Activated CD4-positive, alpha-beta T cell treated with anti-CD3 and anti-CD28 coated beads for 24 hours (primary cell): ENCODE measurements at regions not wholly inside any gene's neighbourhood (a gene's known extent, or its start where the extent isn't known, plus 50 kb on each side); places are given as distances from the start of the nearest gene placed in this dataset.
A peak's percentile ranks its signal among the peaks of the same experiment; 100 is the strongest.
"Not testable (repeated sequence)": the region's sequence is repeated elsewhere in the genome, so short reads cannot be mapped to it uniquely, and the experiment has no call there.

Experiments used
- DNase-seq, 2 donors: peaks; one replicate each; pipeline ENCODE4 v3.0.0-alpha.2; 2020; ENCODE audit warnings: low read depth in 2 of 2

GRCh38 chr16:29294951-29295795, 111.3 kb downstream of the NPIPB11 start:
- not testable (repeated sequence) for DNase-seq

GRCh38 chr16:29294400-29294933, 112.0 kb downstream of the NPIPB11 start:
- not testable (repeated sequence) for DNase-seq

- DNase-seq: not testable (repeated sequence)
These were observed 113.0 kb downstream of the NPIPB11 start for GRCh38 chr16:29293545-29293944.

- DNase-seq: not testable (repeated sequence)
These were observed 113.5 kb downstream of the NPIPB11 start for GRCh38 chr16:29292952-29293471.

GRCh38 chr16:29291329-29292271, 114.9 kb downstream of the NPIPB11 start:
- DNase-seq: not testable (repeated sequence)

- DNase-seq: peak; percentile 26 to 50
These were observed 115.8 kb downstream of the NPIPB11 start for GRCh38 chr16:29290631-29291247.

GRCh38 chr16:29289516-29290239, 116.8 kb downstream of the NPIPB11 start:
- not testable (repeated sequence) for DNase-seq

- DNase-seq: not testable (repeated sequence)
These were observed 117.6 kb downstream of the NPIPB11 start for GRCh38 chr16:29288711-29289474.

- not testable (repeated sequence) for DNase-seq
These were observed 118.5 kb downstream of the NPIPB11 start for GRCh38 chr16:29287871-29288535.

GRCh38 chr16:29287246-29287645, 119.3 kb downstream of the NPIPB11 start:
- DNase-seq: not testable (repeated sequence)

- DNase-seq: not testable (repeated sequence)
These were observed 119.7 kb downstream of the NPIPB11 start for GRCh38 chr16:29286796-29287195.

- DNase-seq: not testable (repeated sequence)
These were observed 120.3 kb downstream of the NPIPB11 start for GRCh38 chr16:29286161-29286560.

- not testable (repeated sequence) for DNase-seq
These were observed 121.2 kb downstream of the NPIPB11 start for GRCh38 chr16:29285151-29285885.

GRCh38 chr16:29284723-29285122, 121.8 kb downstream of the NPIPB11 start:
- DNase-seq: not testable (repeated sequence)

- not testable (repeated sequence) for DNase-seq
These were observed 122.4 kb downstream of the NPIPB11 start for GRCh38 chr16:29284159-29284558.

GRCh38 chr16:29278097-29278871, 128.2 kb downstream of the NPIPB11 start:
- not testable (repeated sequence) for DNase-seq

- not testable (repeated sequence) for DNase-seq
These were observed 130.1 kb downstream of the NPIPB11 start for GRCh38 chr16:29276446-29276845.
